Loucy (cell line): ENCODE measurements at regions not wholly inside any gene's neighbourhood (a gene's known extent, or its start where the extent isn't known, plus 50 kb on each side); places are given as distances from the start of the nearest gene placed in this dataset.

Experiments used
- H2AFZ ChIP-seq: fragments of 200-600 bp; sonication (generic); 2 replicates; pipeline ENCODE4 v1.6.0; 2016; ENCODE audit warnings: antibody characterized with exemption, mild to moderate bottlenecking, low read length, moderate library complexity
- H3F3A ChIP-seq: fragments of 200-600 bp; 2 replicates; pipeline ENCODE4 v1.6.0; 2016; ENCODE audit warnings: antibody characterized with exemption, low read depth, mild to moderate bottlenecking
- H3K27me3 ChIP-seq: fragments of 200-600 bp; sonication (generic); 2 replicates; pipeline ENCODE4 v1.6.1; 2014; ENCODE audit warnings: low read length, mild to moderate bottlenecking; ENCODE audit not compliant: insufficient read depth, poor library complexity, severe bottlenecking
- H3K36me3 ChIP-seq: fragments of 200-600 bp; sonication (generic); 2 replicates; pipeline ENCODE4 v1.6.1; 2016; ENCODE audit warnings: low read length; ENCODE audit not compliant: insufficient read depth
- H3K4me1 ChIP-seq: fragments of 200-600 bp; sonication (generic); 2 replicates; pipeline ENCODE4 v1.5.1; 2014; ENCODE audit warnings: low read length, mild to moderate bottlenecking; ENCODE audit not compliant: insufficient read depth, poor library complexity, severe bottlenecking
- H3K4me2 ChIP-seq: fragments of 200-600 bp; sonication (generic); 2 replicates; pipeline ENCODE4 v1.6.0; 2014; ENCODE audit warnings: antibody characterized with exemption, low read length, low read depth, mild to moderate bottlenecking; ENCODE audit not compliant: poor library complexity, severe bottlenecking
- H3K4me3 ChIP-seq: fragments of 200-600 bp; sonication (generic); 2 replicates; pipeline ENCODE4 v1.5.1; 2014; ENCODE audit warnings: low read length, mild to moderate bottlenecking, mixed read lengths; ENCODE audit not compliant: poor library complexity, severe bottlenecking
- H3K79me2 ChIP-seq: fragments of 200-600 bp; sonication (generic); 2 replicates; pipeline ENCODE4 v1.6.1; 2014; ENCODE audit warnings: low read length; ENCODE audit not compliant: insufficient read depth
- H3K9ac ChIP-seq: fragments of 200-600 bp; sonication (generic); 2 replicates; pipeline ENCODE4 v1.6.0; 2014; ENCODE audit warnings: mild to moderate bottlenecking, low read depth, low read length, moderate library complexity; ENCODE audit not compliant: poor library complexity, severe bottlenecking
- H3K9me2 ChIP-seq: fragments of 200-600 bp; sonication (generic); replicated peaks from 2 replicates; pipeline ENCODE4 v1.6.1; 2016; ENCODE audit warnings: low read depth, low read length, mixed read lengths
- H3K9me3 ChIP-seq: fragments of 200-600 bp; sonication (generic); 2 replicates; pipeline ENCODE4 v1.6.1; 2014; ENCODE audit warnings: mild to moderate bottlenecking, antibody characterized with exemption, low read length, low read depth; ENCODE audit not compliant: insufficient read depth
- H4K20me1 ChIP-seq: fragments of 200-600 bp; sonication (generic); 2 replicates; pipeline ENCODE4 v1.6.0; 2014; ENCODE audit warnings: antibody characterized with exemption, low read length, mild to moderate bottlenecking; ENCODE audit not compliant: insufficient read depth, poor library complexity, severe bottlenecking
- CTCF ChIP-seq: fragments of 200-600 bp; sonication (generic); conservative IDR thresholded peaks from 2 replicates; pipeline ENCODE4 v1.5.1; 2014; ENCODE audit warnings: mild to moderate bottlenecking, antibody characterized with exemption, low read length
- EZH2phosphoT487 ChIP-seq: fragments of 200-600 bp; IDR thresholded peaks from 2 replicates; pipeline ENCODE4 v1.6.1; 2018; ENCODE audit warnings: antibody characterized with exemption, mild to moderate bottlenecking, moderate library complexity, borderline replicate concordance

- Histone ChIP-seq H3K79me2 (no peaks in the 10 kb centered on the region), H3F3A (no peaks in the 10 kb centered on the region), H3K9me3 (no peaks in the 10 kb centered on the region), H3K9ac (no peak overlapping the region), H4K20me1 (no peaks in the 10 kb centered on the region), H3K9me2 (no peaks in the 10 kb centered on the region), H3K4me1 (no peaks in the 10 kb centered on the region), H3K4me2 (no peak overlapping the region), H3K4me3 (no peak overlapping the region), H3K27me3 (no peaks in the 10 kb centered on the region), H2AFZ (no peak overlapping the region), H3K36me3 (no peaks in the 10 kb centered on the region)
- TF ChIP-seq CTCF (no peak), EZH2phosphoT487 (no peak)
These were observed 760.7 kb downstream of the GALR1 start for GRCh38 chr18:78010363-78010762.

- Histone ChIP-seq H3K27me3 (no peaks in the 10 kb centered on the region), H3K9ac (no peak overlapping the region), H3K9me3 (no peaks in the 10 kb centered on the region), H3K36me3 (no peaks in the 10 kb centered on the region), H3K79me2 (no peaks in the 10 kb centered on the region), H3K9me2 (no peaks in the 10 kb centered on the region), H2AFZ (no peak overlapping the region), H4K20me1 (no peaks in the 10 kb centered on the region), H3K4me3 (no peak overlapping the region), H3K4me1 (no peaks in the 10 kb centered on the region), H3K4me2 (no peak overlapping the region), H3F3A (no peaks in the 10 kb centered on the region)
- TF ChIP-seq CTCF (no peak), EZH2phosphoT487 (no peak)
These were observed 768.2 kb downstream of the GALR1 start for GRCh38 chr18:78017869-78018268.

GRCh38 chr18:78021196-78021595, 771.5 kb downstream of the GALR1 start:
- Histone ChIP-seq H3K4me1 (no peaks in the 10 kb centered on the region), H4K20me1 (no peaks in the 10 kb centered on the region), H3K27me3 (no peaks in the 10 kb centered on the region), H3K79me2 (no peaks in the 10 kb centered on the region), H3K4me2 (no peak overlapping the region), H3K9ac (no peak overlapping the region), H2AFZ (no peak overlapping the region), H3K9me2 (no peaks in the 10 kb centered on the region), H3K4me3 (no peak overlapping the region), H3K36me3 (no peaks in the 10 kb centered on the region), H3F3A (no peaks in the 10 kb centered on the region), H3K9me3 (0 out of 2 replicates have a peak, but pooled peaks cover 2% of the 10 kb centered on the region)
- TF ChIP-seq CTCF (no peak), EZH2phosphoT487 (no peak)
